Tibial nerve (tissue), 4 donors: ENCODE measurements at regions not wholly inside any gene's neighbourhood (a gene's known extent, or its start where the extent isn't known, plus 50 kb on each side); places are given as distances from the start of the nearest gene placed in this dataset.

Experiments
- DNase-seq, 2 donors: peaks; one replicate each; pipeline ENCODE4 v3.0.0-alpha.2; 2019; ENCODE audit warnings: low spot score in 2 of 2
- H3K27ac ChIP-seq, 4 donors: fragments of 200-600 bp; sonication (generic) in 3 of 4; one replicate each; pipeline ENCODE4 v1.5.1; 2017 to 2019; ENCODE audit warnings: mild to moderate bottlenecking in 1 of 4
- H3K27me3 ChIP-seq, 2 donors: fragments of 200-600 bp; sonication (generic) in 1 of 2; one replicate each; pipeline versions ENCODE4 v1.5.1 to v1.6.0; 2017 to 2019
- H3K36me3 ChIP-seq, 3 donors: fragments of 200-600 bp; sonication (generic); one replicate each; pipeline ENCODE4 v1.5.1; 2018 to 2019
- H3K4me1 ChIP-seq, 4 donors: fragments of 200-600 bp; sonication (generic) in 3 of 4; one replicate each; pipeline ENCODE4 v1.5.1; 2017 to 2019
- H3K4me3 ChIP-seq, 4 donors: fragments of 200-600 bp; sonication (generic) in 3 of 4; one replicate each; pipeline ENCODE4 v1.5.1; 2017 to 2019; ENCODE audit warnings: mild to moderate bottlenecking in 1 of 4, moderate library complexity in 1 of 4
- H3K9me3 ChIP-seq, 4 donors: fragments of 200-600 bp; sonication (generic) in 3 of 4; one replicate each; pipeline ENCODE4 v1.5.1; 2017 to 2019
- CTCF ChIP-seq, 5 experiments: fragments of 200-600 bp in 3 of 5; fragments of 450-650 bp in 2 of 5; sonication (generic) in 3 of 5; IDR thresholded peaks; one replicate each; pipeline ENCODE4 v1.5.1; 2016 to 2019; ENCODE audit warnings: antibody characterized with exemption in 5 of 5, mild to moderate bottlenecking in 3 of 5, moderate library complexity in 2 of 5
- EP300 ChIP-seq, 2 donors: sonication (generic); formaldehyde crosslinking; IDR thresholded peaks; one replicate each; pipeline ENCODE4 v1.6.1; 2017; ENCODE audit warnings: antibody characterized with exemption in 2 of 2, mild to moderate bottlenecking in 1 of 2
- POLR2A ChIP-seq, 2 donors: fragments of 450-650 bp; IDR thresholded peaks; one replicate each; pipeline ENCODE4 v1.6.1; 2017; ENCODE audit warnings: antibody characterized with exemption in 2 of 2, mild to moderate bottlenecking in 2 of 2, moderate library complexity in 2 of 2
- WGBS, 2 donors: methylation state at CpG; one replicate each; pipeline ENCODE4 v1.1.5; 2018; 5-methylcytosine and 5-hydroxymethylcytosine counted together

GRCh38 chr10:89879121-89879520 lies 177.7 kb downstream of the KIF20B start:
- Histone ChIP-seq H3K4me1 (no peaks in the 10 kb centered on the region), H3K36me3 (no peaks in the 10 kb centered on the region), H3K4me3 (no peak overlapping the region), H3K9me3 (peaks cover 0 to 10% (median 0%) of the 10 kb centered on the region in 4 donors), H3K27ac (no peak overlapping the region), H3K27me3 (no peaks in the 10 kb centered on the region)
- DNase-seq: no peak
- TF ChIP-seq POLR2A (IDR thresholded peaks at IDR 0.05) (no peak), EP300 (IDR thresholded peaks at IDR 0.05) (no peak)

GRCh38 chr10:89887406-89887805 lies 186.0 kb downstream of the KIF20B start:
- Histone ChIP-seq H3K4me1 (peaks cover 0 to 13% (median 2%) of the 10 kb centered on the region in 4 donors), H3K27me3 (no peaks in the 10 kb centered on the region), H3K4me3 (no peak overlapping the region), H3K36me3 (no peaks in the 10 kb centered on the region), H3K27ac (peak overlapping the region in 3 of 4 donors; percentile 30 to 36 (median 31)), H3K9me3 (no peaks in the 10 kb centered on the region)
- WGBS, 2 donors: 57 to 59% methylated on average over 4 of the region's 4 CpGs
- no peak for DNase-seq
- TF ChIP-seq CTCF (IDR thresholded peaks at IDR 0.05): no peak
- TF ChIP-seq POLR2A (IDR thresholded peaks at IDR 0.05): no peak
- TF ChIP-seq EP300 (IDR thresholded peaks at IDR 0.05): no peak

- no peaks in the 10 kb centered on the region for H3K36me3 ChIP-seq
- no peak for TF ChIP-seq EP300 (IDR thresholded peaks at IDR 0.05)
- H3K9me3 ChIP-seq: no peaks in the 10 kb centered on the region
- H3K4me3 ChIP-seq: no peak overlapping the region
- 27 to 43% methylated on average over 7 of the region's 7 CpGs for WGBS, 2 donors
- H3K4me1 ChIP-seq: peaks cover 0 to 13% (median 2%) of the 10 kb centered on the region in 4 donors
- H3K27ac ChIP-seq: peak overlapping the region in 3 of 4 donors; percentile 30 to 48 (median 36)
- no peak for DNase-seq
- H3K27me3 ChIP-seq: no peaks in the 10 kb centered on the region
Observed at GRCh38 chr10:89887830-89888229, 186.4 kb downstream of the KIF20B start.

GRCh38 chr10:89888321-89889070 lies 187.1 kb downstream of the KIF20B start:
- H3K36me3 ChIP-seq: no peaks in the 10 kb centered on the region
- H3K27ac ChIP-seq: peak overlapping the region in 3 of 4 donors; percentile 42 to 65 (median 48)
- H3K4me3 ChIP-seq: no peak overlapping the region
- no peaks in the 10 kb centered on the region for H3K9me3 ChIP-seq
- peaks cover 0 to 13% (median 2%) of the 10 kb centered on the region in 4 donors for H3K4me1 ChIP-seq
- no peaks in the 10 kb centered on the region for H3K27me3 ChIP-seq
- WGBS, 2 donors: 85 to 86% methylated on average over 1 of the region's 1 CpG
- no peak for TF ChIP-seq POLR2A (IDR thresholded peaks at IDR 0.05)
- TF ChIP-seq EP300 (IDR thresholded peaks at IDR 0.05): peak; percentile 25 to 65
- peak in 1 of 2 donors; percentile 12 for DNase-seq

GRCh38 chr10:89889606-89890005 lies 188.2 kb downstream of the KIF20B start:
- no peak for DNase-seq
- H3K27ac ChIP-seq: peak overlapping the region in 3 of 4 donors; percentile 42 to 65 (median 44)

GRCh38 chr10:89891006-89891535 lies 189.7 kb downstream of the KIF20B start:
- Histone ChIP-seq H3K36me3 (no peaks in the 10 kb centered on the region), H3K9me3 (peaks cover 0 to 4% (median 0%) of the 10 kb centered on the region in 4 donors), H3K27me3 (no peaks in the 10 kb centered on the region), H3K27ac (no peak overlapping the region), H3K4me1 (peaks cover 0 to 13% (median 2%) of the 10 kb centered on the region in 4 donors), H3K4me3 (no peak overlapping the region)
- 70 to 71% methylated on average over 2 of the region's 2 CpGs for WGBS, 2 donors
- DNase-seq: no peak
- TF ChIP-seq EP300 (IDR thresholded peaks at IDR 0.05) (no peak), POLR2A (IDR thresholded peaks at IDR 0.05) (no peak), CTCF (IDR thresholded peaks at IDR 0.05) (no peak)

More at GRCh38 chr10:89889606-89890005, 188.2 kb downstream of the KIF20B start:
- H3K27me3 ChIP-seq: no peaks in the 10 kb centered on the region
- H3K4me3 ChIP-seq: no peak overlapping the region
- H3K9me3 ChIP-seq: no peaks in the 10 kb centered on the region
- TF ChIP-seq POLR2A (IDR thresholded peaks at IDR 0.05) (no peak), EP300 (IDR thresholded peaks at IDR 0.05) (peak in 1 of 2 donors; percentile 30)
- WGBS, 2 donors: 61 to 62% methylated on average over 2 of the region's 2 CpGs
- H3K4me1 ChIP-seq: peaks cover 0 to 13% (median 2%) of the 10 kb centered on the region in 4 donors
- no peaks in the 10 kb centered on the region for H3K36me3 ChIP-seq

- Histone ChIP-seq H3K4me3 (no peak overlapping the region), H3K36me3 (no peaks in the 10 kb centered on the region), H3K4me1 (peaks cover 0 to 4% (median 2%) of the 10 kb centered on the region in 4 donors), H3K9me3 (peaks cover 0 to 21% (median 0%) of the 10 kb centered on the region in 4 donors), H3K27me3 (no peaks in the 10 kb centered on the region), H3K27ac (no peak overlapping the region)
- no peak for DNase-seq
- 89 to 93% methylated on average over 1 of the region's 1 CpG for WGBS, 2 donors
- TF ChIP-seq POLR2A (IDR thresholded peaks at IDR 0.05) (no peak), EP300 (IDR thresholded peaks at IDR 0.05) (no peak), CTCF (IDR thresholded peaks at IDR 0.05) (no peak)
Observed at GRCh38 chr10:89894051-89894450, 192.7 kb downstream of the KIF20B start.
